Caco-2 (cell line): ENCODE measurements at regions not wholly inside any gene's neighbourhood (a gene's known extent, or its start where the extent isn't known, plus 50 kb on each side); places are given as distances from the start of the nearest gene placed in this dataset.

Experiments
- BruUV-seq: library from RNA; stranded (reverse); fragments of 400-500 nt; replicated peaks from 2 replicates; lab custom pipeline; 2021; lab: Mats Ljungman, UMichigan
- CTCF ChIA-PET: fragments of 300-600 bp; sonication (Branson Sonifier 250); formaldehyde crosslinking; loops from one replicate; lab custom pipeline; 2022; ENCODE audit warnings: antibody characterized with exemption; lab: Charles Lee
- POLR2A ChIA-PET: fragments of 300-600 bp; sonication (Branson Sonifier 250); formaldehyde crosslinking; loops from one replicate; lab custom pipeline; 2022; ENCODE audit warnings: antibody characterized with exemption; lab: Charles Lee
- DNase-seq, 2 experiments: peaks; one replicate each; pipeline versions ENCODE4 v3.0.0 to v3.0.0-alpha.2; 2020 to 2022
- H3K27me3 ChIP-seq: replicated peaks from 2 replicates; pipeline ENCODE4 v1.6.0; 2011; ENCODE audit warnings: low read length; ENCODE audit not compliant: control insufficient read depth, insufficient read depth
- H3K36me3 ChIP-seq: 2 replicates; pipeline ENCODE4 v1.5.1; 2011; ENCODE audit warnings: low read length; ENCODE audit not compliant: control insufficient read depth, insufficient read depth
- H3K4me1 ChIP-seq: fragments of 250-450 bp; sonication (Bioruptor Pico); 2 replicates; pipeline ENCODE4 v1.5.1; 2020; ENCODE audit warnings: mild to moderate bottlenecking
- H3K4me3 ChIP-seq: 2 replicates; pipeline ENCODE4 v1.5.1; 2011; ENCODE audit warnings: low read depth, mild to moderate bottlenecking, control low read depth, low read length
- H3K9me3 ChIP-seq: fragments of 250-450 bp; sonication (Bioruptor Pico); 2 replicates; pipeline ENCODE4 v1.5.1; 2020; ENCODE audit warnings: mild to moderate bottlenecking, moderate library complexity
- H3K27ac Mint-ChIP-seq: one replicate; pipeline ENCODE4 v1.8.0; 2022; ENCODE audit warnings: mixed read lengths; ENCODE audit not compliant: unreplicated experiment
- H3K27me3 Mint-ChIP-seq: one replicate; pipeline ENCODE4 v1.8.0; 2022; ENCODE audit warnings: mixed read lengths; ENCODE audit not compliant: insufficient read depth, unreplicated experiment
- H3K36me3 Mint-ChIP-seq: one replicate; pipeline ENCODE4 v1.8.0; 2022; ENCODE audit warnings: mild to moderate bottlenecking, mixed read lengths; ENCODE audit not compliant: insufficient read depth, unreplicated experiment
- H3K4me1 Mint-ChIP-seq: one replicate; pipeline ENCODE4 v1.8.0; 2022; ENCODE audit warnings: low read depth, mixed read lengths; ENCODE audit not compliant: unreplicated experiment
- H3K4me3 Mint-ChIP-seq: one replicate; pipeline ENCODE4 v1.8.0; 2022; ENCODE audit warnings: mild to moderate bottlenecking, moderate library complexity, mixed read lengths; ENCODE audit not compliant: unreplicated experiment
- H3K9me3 Mint-ChIP-seq: one replicate; pipeline ENCODE4 v1.8.0; 2022; ENCODE audit warnings: mixed read lengths; ENCODE audit not compliant: unreplicated experiment
- CTCF ChIP-seq, 2 experiments: fragments of 200-600 bp in 1 of 2; IDR thresholded peaks; 1 replicate in 1 of 2; 2 replicates in 1 of 2; pipeline versions ENCODE4 v1.5.1 to v1.8.0; 2011 to 2022; ENCODE audit warnings: antibody characterized with exemption in 1 of 2, control low read depth in 1 of 2, inconsistent platforms in 1 of 2, low read depth in 1 of 2, low read length in 1 of 2, mild to moderate bottlenecking in 1 of 2, moderate library complexity in 1 of 2; ENCODE audit not compliant: insufficient read depth in 1 of 2, severe bottlenecking in 1 of 2, unreplicated experiment in 1 of 2
- intact Hi-C: fragments of 100-400 bp; cut with micrococcal nuclease; formaldehyde crosslinking; loops from one replicate; pipeline ENCODE4 v1.10.0; 2022; ENCODE audit not compliant: unreplicated experiment

- H3K27me3 Mint-ChIP-seq: no peaks in the 10 kb centered on the region
- no peaks in the 10 kb centered on the region for H3K4me1 ChIP-seq
- H3K9me3 Mint-ChIP-seq: no peaks in the 10 kb centered on the region
- no peaks in the 10 kb centered on the region for H3K27me3 ChIP-seq
- no TSS peak for BruUV-seq
- no peak for DNase-seq
- H3K4me1 Mint-ChIP-seq: no peaks in the 10 kb centered on the region
- H3K4me3 Mint-ChIP-seq: no peak overlapping the region
- no peak for TF ChIP-seq CTCF (IDR thresholded peaks at IDR 0.05; ENCODE audit: insufficient read depth in 1 of 2, low read depth in 1 of 2, low read length in 1 of 2, severe bottlenecking in 1 of 2, unreplicated experiment in 1 of 2)
- no peaks in the 10 kb centered on the region for H3K36me3 ChIP-seq
- ChIA-PET POLR2A (no interaction called here), CTCF (no interaction called here)
- no peaks in the 10 kb centered on the region for H3K9me3 ChIP-seq
- H3K4me3 ChIP-seq: no peak overlapping the region
- H3K27ac Mint-ChIP-seq: no peak overlapping the region
- intact Hi-C loops: no loop called here
- H3K36me3 Mint-ChIP-seq: no peaks in the 10 kb centered on the region
Observed at GRCh38 chr12:60529723-60530122, 933.9 kb downstream of the SLC16A7 start.

GRCh38 chr12:60535363-60535762 is 939.5 kb downstream of the SLC16A7 start:
- CTCF ChIA-PET: no interaction called here
- Mint-ChIP-seq H3K27ac (no peak overlapping the region), H3K9me3 (no peaks in the 10 kb centered on the region), H3K4me1 (no peaks in the 10 kb centered on the region), H3K27me3 (no peaks in the 10 kb centered on the region), H3K4me3 (no peak overlapping the region), H3K36me3 (no peaks in the 10 kb centered on the region)
- DNase-seq: no peak
- Histone ChIP-seq H3K27me3 (no peaks in the 10 kb centered on the region), H3K4me3 (no peak overlapping the region), H3K36me3 (no peaks in the 10 kb centered on the region), H3K9me3 (no peaks in the 10 kb centered on the region), H3K4me1 (no peaks in the 10 kb centered on the region)
- BruUV-seq: no TSS peak
- POLR2A ChIA-PET: no interaction called here
- TF ChIP-seq CTCF (IDR thresholded peaks at IDR 0.05; ENCODE audit: insufficient read depth in 1 of 2, low read depth in 1 of 2, low read length in 1 of 2, severe bottlenecking in 1 of 2, unreplicated experiment in 1 of 2): no peak
- intact Hi-C loops: no loop called here

GRCh38 chr12:60539592-60539991 is 943.8 kb downstream of the SLC16A7 start:
- CTCF ChIA-PET: no interaction called here
- intact Hi-C loops: no loop called here
- Histone ChIP-seq H3K4me1 (no peaks in the 10 kb centered on the region), H3K4me3 (no peak overlapping the region), H3K9me3 (no peaks in the 10 kb centered on the region), H3K27me3 (no peaks in the 10 kb centered on the region), H3K36me3 (no peaks in the 10 kb centered on the region)
- no peaks in the 10 kb centered on the region for H3K9me3 Mint-ChIP-seq
- POLR2A ChIA-PET: no interaction called here
- BruUV-seq: no TSS peak
- no peak overlapping the region for H3K4me3 Mint-ChIP-seq
- no peaks in the 10 kb centered on the region for H3K36me3 Mint-ChIP-seq
- DNase-seq: no peak
- no peaks in the 10 kb centered on the region for H3K4me1 Mint-ChIP-seq
- H3K27me3 Mint-ChIP-seq: no peaks in the 10 kb centered on the region
- no peak for TF ChIP-seq CTCF (IDR thresholded peaks at IDR 0.05; ENCODE audit: insufficient read depth in 1 of 2, low read depth in 1 of 2, low read length in 1 of 2, severe bottlenecking in 1 of 2, unreplicated experiment in 1 of 2)
- no peak overlapping the region for H3K27ac Mint-ChIP-seq
